HG03460 (cell line): ENCODE measurements at regions not wholly inside any gene's neighbourhood (a gene's known extent, or its start where the extent isn't known, plus 50 kb on each side); places are given as distances from the start of the nearest gene placed in this dataset.

Experiments used
- ATAC-seq: cut with Tn5 transposase; IDR thresholded peaks from one replicate; pipeline ENCODE4 v1.9.1; 2021; ENCODE audit not compliant: unreplicated experiment

- no peak for ATAC-seq
Observed at GRCh38 chr9:118364266-118365106, 660.3 kb downstream of the TLR4 start.

- no peak for ATAC-seq
Observed at GRCh38 chr9:118366228-118366627, 662.0 kb downstream of the TLR4 start.

- peak; percentile 54 for ATAC-seq
Observed at GRCh38 chr9:118367383-118367782, 663.2 kb downstream of the TLR4 start.

GRCh38 chr9:118384531-118385100 lies 680.4 kb downstream of the TLR4 start:
- no peak for ATAC-seq

- peak; percentile 86 for ATAC-seq
Observed at GRCh38 chr9:118395415-118395814, 691.2 kb downstream of the TLR4 start.

GRCh38 chr9:118401546-118401945 lies 697.3 kb downstream of the TLR4 start:
- ATAC-seq = no peak

GRCh38 chr9:118414676-118415075 lies 710.5 kb downstream of the TLR4 start:
- no peak for ATAC-seq

GRCh38 chr9:118418887-118419565 lies 714.8 kb downstream of the TLR4 start:
- no peak for ATAC-seq

GRCh38 chr9:118419676-118420075 lies 715.5 kb downstream of the TLR4 start:
- no peak for ATAC-seq

- no peak for ATAC-seq
Observed at GRCh38 chr9:118422508-118422907, 718.3 kb downstream of the TLR4 start.

- ATAC-seq = no peak
Observed at GRCh38 chr9:118423021-118423420, 718.8 kb downstream of the TLR4 start.

- no peak for ATAC-seq
Observed at GRCh38 chr9:118423721-118424120, 719.5 kb downstream of the TLR4 start.

GRCh38 chr9:118426772-118427171 lies 722.6 kb downstream of the TLR4 start:
- no peak for ATAC-seq

- no peak for ATAC-seq
Observed at GRCh38 chr9:118438810-118439209, 734.6 kb downstream of the TLR4 start.

- ATAC-seq = no peak
Observed at GRCh38 chr9:118439441-118439840, 735.2 kb downstream of the TLR4 start.

GRCh38 chr9:118444403-118444802 lies 740.2 kb downstream of the TLR4 start:
- ATAC-seq = no peak

GRCh38 chr9:118446943-118447639 lies 742.9 kb downstream of the TLR4 start:
- ATAC-seq = no peak

- ATAC-seq = no peak
Observed at GRCh38 chr9:118449554-118449953, 745.4 kb downstream of the TLR4 start.

- ATAC-seq = no peak
Observed at GRCh38 chr9:118455259-118455658, 751.1 kb downstream of the TLR4 start.

GRCh38 chr9:118455788-118456187 lies 751.6 kb downstream of the TLR4 start:
- ATAC-seq = no peak
